ENCODE measurements at regions not wholly inside any gene's neighbourhood (a gene's known extent, or its start where the extent isn't known, plus 50 kb on each side); places are given as distances from the start of the nearest gene placed in this dataset.

- TF ChIP-seq CTCF (conservative IDR thresholded peaks at IDR 0.05; ENCODE audit: low read length) (0 out of 2 replicates have a peak, but pooled peaks have one; percentile 18), EZH2phosphoT487 (IDR thresholded peaks at IDR 0.05; ENCODE audit: borderline replicate concordance) (no peak)
Measured at GRCh38 chr10:22067091-22067490, 63.6 kb upstream of the DNAJC1 start.
